GM21825 (cell line): ENCODE measurements at regions not wholly inside any gene's neighbourhood (a gene's known extent, or its start where the extent isn't known, plus 50 kb on each side); places are given as distances from the start of the nearest gene placed in this dataset.
"Not testable (repeated sequence)": the region's sequence is repeated elsewhere in the genome, so short reads cannot be mapped to it uniquely, and the experiment has no call there.

Experiments
- ATAC-seq: cut with Tn5 transposase; IDR thresholded peaks from one replicate; pipeline ENCODE4 v1.9.1; 2021; ENCODE audit warnings: mild to moderate bottlenecking, moderate library complexity; ENCODE audit not compliant: unreplicated experiment

GRCh38 chr2:176565641-176566323 lies 296.5 kb downstream of the MTX2 start:
- ATAC-seq, result no peak

GRCh38 chr2:176566496-176566895 lies 297.3 kb downstream of the MTX2 start:
- no peak for ATAC-seq

GRCh38 chr2:176566961-176567360 lies 297.7 kb downstream of the MTX2 start:
- ATAC-seq, result no peak

- no peak for ATAC-seq
Measured at GRCh38 chr2:176567361-176567760, 298.1 kb downstream of the MTX2 start.

GRCh38 chr2:176569574-176569973 lies 300.3 kb downstream of the MTX2 start:
- ATAC-seq, result no peak

GRCh38 chr2:176573612-176574483 lies 304.6 kb downstream of the MTX2 start:
- ATAC-seq, result no peak

GRCh38 chr2:176574484-176575236 lies 305.4 kb downstream of the MTX2 start:
- no peak for ATAC-seq

GRCh38 chr2:176575237-176575744 lies 306.0 kb downstream of the MTX2 start:
- no peak for ATAC-seq

- no peak for ATAC-seq
Measured at GRCh38 chr2:176577054-176577453, 307.8 kb downstream of the MTX2 start.

- not testable (repeated sequence) for ATAC-seq
Measured at GRCh38 chr2:176578292-176578691, 309.1 kb downstream of the MTX2 start.

- no peak for ATAC-seq
Measured at GRCh38 chr2:176579608-176580007, 310.4 kb downstream of the MTX2 start.

- ATAC-seq, result no peak
Measured at GRCh38 chr2:176581557-176582165, 312.4 kb downstream of the MTX2 start.

GRCh38 chr2:176582176-176582575 lies 312.9 kb downstream of the MTX2 start:
- ATAC-seq, result no peak

- ATAC-seq, result no peak
Measured at GRCh38 chr2:176582990-176583481, 313.8 kb downstream of the MTX2 start.

- ATAC-seq, result no peak
Measured at GRCh38 chr2:176583607-176584006, 314.4 kb downstream of the MTX2 start.

- no peak for ATAC-seq
Measured at GRCh38 chr2:176584333-176584732, 315.1 kb downstream of the MTX2 start.

- ATAC-seq, result no peak
Measured at GRCh38 chr2:176585291-176585690, 316.0 kb downstream of the MTX2 start.

- ATAC-seq, result no peak
Measured at GRCh38 chr2:176585791-176586190, 316.5 kb downstream of the MTX2 start.

GRCh38 chr2:176589287-176589686 lies 320.0 kb downstream of the MTX2 start:
- no peak for ATAC-seq

GRCh38 chr2:176589825-176590440 lies 320.7 kb downstream of the MTX2 start:
- no peak for ATAC-seq
